Lower leg skin (tissue), 3 donors: ENCODE measurements at regions not wholly inside any gene's neighbourhood (a gene's known extent, or its start where the extent isn't known, plus 50 kb on each side); places are given as distances from the start of the nearest gene placed in this dataset.

ENCODE experiments used
- POLR2A ChIP-seq, 2 donors: fragments of 450-650 bp; IDR thresholded peaks; one replicate each; pipeline ENCODE4 v1.6.1; 2016 to 2017; ENCODE audit warnings: antibody characterized with exemption in 2 of 2, mild to moderate bottlenecking in 1 of 2, moderate library complexity in 1 of 2
- TF ChIP-seq, protein P1 (sequence below), 3 donors: fragments of 450-650 bp; IDR thresholded peaks; one replicate each; pipeline ENCODE4 v1.5.1; 2016; ENCODE audit warnings: antibody characterized with exemption in 3 of 3, mild to moderate bottlenecking in 3 of 3, moderate library complexity in 2 of 3

- TF ChIP-seq, protein P1, sequence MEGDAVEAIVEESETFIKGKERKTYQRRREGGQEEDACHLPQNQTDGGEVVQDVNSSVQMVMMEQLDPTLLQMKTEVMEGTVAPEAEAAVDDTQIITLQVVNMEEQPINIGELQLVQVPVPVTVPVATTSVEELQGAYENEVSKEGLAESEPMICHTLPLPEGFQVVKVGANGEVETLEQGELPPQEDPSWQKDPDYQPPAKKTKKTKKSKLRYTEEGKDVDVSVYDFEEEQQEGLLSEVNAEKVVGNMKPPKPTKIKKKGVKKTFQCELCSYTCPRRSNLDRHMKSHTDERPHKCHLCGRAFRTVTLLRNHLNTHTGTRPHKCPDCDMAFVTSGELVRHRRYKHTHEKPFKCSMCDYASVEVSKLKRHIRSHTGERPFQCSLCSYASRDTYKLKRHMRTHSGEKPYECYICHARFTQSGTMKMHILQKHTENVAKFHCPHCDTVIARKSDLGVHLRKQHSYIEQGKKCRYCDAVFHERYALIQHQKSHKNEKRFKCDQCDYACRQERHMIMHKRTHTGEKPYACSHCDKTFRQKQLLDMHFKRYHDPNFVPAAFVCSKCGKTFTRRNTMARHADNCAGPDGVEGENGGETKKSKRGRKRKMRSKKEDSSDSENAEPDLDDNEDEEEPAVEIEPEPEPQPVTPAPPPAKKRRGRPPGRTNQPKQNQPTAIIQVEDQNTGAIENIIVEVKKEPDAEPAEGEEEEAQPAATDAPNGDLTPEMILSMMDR (IDR thresholded peaks at IDR 0.05), result no peak
- no peak for TF ChIP-seq POLR2A (IDR thresholded peaks at IDR 0.05)
These were observed 146.7 kb upstream of the COL5A1 start for GRCh38 chr9:134494905-134495304.
